CD4-positive, alpha-beta T cell treated with Interleukin-1 beta for 1 hour (primary cell): ENCODE measurements at regions not wholly inside any gene's neighbourhood (a gene's known extent, or its start where the extent isn't known, plus 50 kb on each side); places are given as distances from the start of the nearest gene placed in this dataset.

Experiments used
- DNase-seq, 2 donors: peaks; one replicate each; pipeline ENCODE4 v3.0.0-alpha.2; 2020 to 2022

- no peak for DNase-seq
Measured at GRCh38 chr6:94049001-94049400, 629.6 kb upstream of the EPHA7 start.

GRCh38 chr6:94045099-94045829, 625.9 kb upstream of the EPHA7 start:
- no peak for DNase-seq

- DNase-seq, result no peak
Measured at GRCh38 chr6:94041945-94042709, 622.8 kb upstream of the EPHA7 start.

GRCh38 chr6:94036024-94036423, 616.7 kb upstream of the EPHA7 start:
- no peak for DNase-seq

GRCh38 chr6:94027374-94027773, 608.0 kb upstream of the EPHA7 start:
- DNase-seq, result no peak

- DNase-seq, result no peak
Measured at GRCh38 chr6:94026575-94026974, 607.2 kb upstream of the EPHA7 start.

- no peak for DNase-seq
Measured at GRCh38 chr6:94005835-94006234, 586.5 kb upstream of the EPHA7 start.

GRCh38 chr6:93992976-93993375, 573.6 kb upstream of the EPHA7 start:
- DNase-seq, result no peak

GRCh38 chr6:93989630-93990029, 570.3 kb upstream of the EPHA7 start:
- DNase-seq, result no peak

- DNase-seq, result no peak
Measured at GRCh38 chr6:93985953-93986352, 566.6 kb upstream of the EPHA7 start.

- no peak for DNase-seq
Measured at GRCh38 chr6:93975159-93975558, 555.8 kb upstream of the EPHA7 start.

GRCh38 chr6:93974332-93974731, 555.0 kb upstream of the EPHA7 start:
- no peak for DNase-seq

- no peak for DNase-seq
Measured at GRCh38 chr6:93972791-93973190, 553.4 kb upstream of the EPHA7 start.

- no peak for DNase-seq
Measured at GRCh38 chr6:93970684-93971083, 551.3 kb upstream of the EPHA7 start.

GRCh38 chr6:93968126-93968525, 548.8 kb upstream of the EPHA7 start:
- DNase-seq, result no peak

GRCh38 chr6:93964926-93965325, 545.6 kb upstream of the EPHA7 start:
- DNase-seq, result no peak

GRCh38 chr6:93964321-93964720, 545.0 kb upstream of the EPHA7 start:
- no peak for DNase-seq

GRCh38 chr6:93962566-93962965, 543.2 kb upstream of the EPHA7 start:
- DNase-seq, result no peak

GRCh38 chr6:93954584-93954983, 535.2 kb upstream of the EPHA7 start:
- no peak for DNase-seq

GRCh38 chr6:93943661-93944060, 524.3 kb upstream of the EPHA7 start:
- DNase-seq, result no peak

- DNase-seq, result no peak
Measured at GRCh38 chr6:93940381-93940780, 521.0 kb upstream of the EPHA7 start.

GRCh38 chr6:93932175-93932574, 512.8 kb upstream of the EPHA7 start:
- DNase-seq, result no peak

- no peak for DNase-seq
Measured at GRCh38 chr6:93927731-93928130, 508.4 kb upstream of the EPHA7 start.

- no peak for DNase-seq
Measured at GRCh38 chr6:93919365-93919764, 500.0 kb upstream of the EPHA7 start.

- no peak for DNase-seq
Measured at GRCh38 chr6:93918258-93918657, 498.9 kb upstream of the EPHA7 start.
